GM12873 (cell line): ENCODE measurements at regions not wholly inside any gene's neighbourhood (a gene's known extent, or its start where the extent isn't known, plus 50 kb on each side); places are given as distances from the start of the nearest gene placed in this dataset.

Experiments used
- CTCF ChIP-seq: IDR thresholded peaks from 2 replicates; pipeline ENCODE4 v1.5.1; 2012; ENCODE audit warnings: low read depth, mild to moderate bottlenecking, moderate library complexity, low read length, control low read depth; ENCODE audit not compliant: insufficient read depth; ENCODE audit errors: missing control alignments

DNA sequence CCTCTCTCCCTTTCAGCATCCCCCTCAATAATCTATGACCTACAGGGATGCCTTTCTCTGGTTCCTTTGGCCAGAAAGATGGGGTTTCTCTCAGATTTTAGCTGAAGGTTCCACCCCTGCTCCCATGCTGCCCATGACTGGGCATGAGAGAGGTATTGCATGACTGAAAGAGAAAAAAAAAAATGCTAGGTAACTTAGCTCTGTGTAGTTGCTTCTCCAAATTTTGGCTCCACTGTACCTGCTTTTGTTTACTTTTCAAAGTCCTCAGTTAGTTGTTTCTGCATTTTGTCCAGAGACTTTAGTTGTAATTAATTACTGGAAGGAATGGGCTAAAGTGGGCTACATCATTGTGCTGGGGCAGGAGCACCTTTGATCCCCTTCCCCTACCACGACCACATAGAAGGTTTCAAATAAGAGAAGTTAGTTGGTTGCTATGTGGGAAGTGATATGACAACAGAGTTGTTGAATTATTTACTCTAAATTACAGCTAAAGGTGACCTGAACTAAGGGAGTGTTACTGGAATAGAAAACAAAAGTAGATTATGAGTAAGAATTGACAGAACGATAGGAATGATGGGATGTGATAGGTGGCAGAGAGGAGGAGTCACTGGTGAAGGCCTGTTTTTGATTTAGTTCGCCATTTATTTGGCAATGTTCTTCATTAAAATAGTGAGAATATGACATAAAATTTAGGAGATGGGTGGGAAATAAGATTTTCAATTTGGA lies 605.4 kb upstream of the NR2F2 start:
- TF ChIP-seq CTCF: no peak

DNA sequence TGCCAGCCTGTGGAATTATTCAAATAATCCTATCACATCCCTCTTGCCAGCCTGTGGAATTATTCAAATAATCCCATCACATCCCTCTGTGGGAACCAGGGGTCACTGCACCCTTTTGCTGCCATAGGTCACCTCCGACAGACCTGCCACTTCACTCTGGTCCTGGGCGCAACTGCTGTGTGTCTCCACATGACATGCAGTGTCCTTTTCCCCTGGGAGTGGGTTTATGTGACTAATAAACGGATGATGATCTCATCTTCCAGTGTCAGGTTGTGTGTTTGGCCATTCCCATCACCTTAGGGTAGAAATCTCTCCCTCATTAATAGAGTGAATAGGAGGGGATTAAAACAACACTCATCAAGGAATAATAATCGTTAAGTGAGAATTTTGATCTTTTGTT lies 603.6 kb upstream of the NR2F2 start:
- no peak for TF ChIP-seq CTCF

DNA sequence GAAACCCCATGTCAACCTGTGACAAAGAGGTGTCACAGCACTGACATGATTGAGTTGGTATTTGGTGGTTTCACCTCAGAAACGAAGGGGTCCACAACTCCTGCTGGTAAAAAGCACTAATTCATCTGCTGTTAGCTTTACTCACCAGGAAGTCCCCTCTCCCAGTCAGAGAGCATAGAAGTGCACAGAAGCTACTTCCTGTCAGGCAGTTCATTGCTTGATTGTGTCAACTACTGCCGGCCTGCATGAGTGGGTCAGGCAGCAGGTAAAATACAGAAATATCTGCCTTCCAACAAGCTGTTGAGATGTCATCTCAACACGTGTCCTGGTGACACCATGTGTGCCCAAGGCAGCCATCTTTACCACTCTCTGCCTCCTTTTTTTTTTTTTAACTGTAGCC lies 596.6 kb upstream of the NR2F2 start:
- no peak for TF ChIP-seq CTCF

- TF ChIP-seq CTCF: no peak
These were observed 595.8 kb upstream of the NR2F2 start for GRCh38 chr15:95734422-95735316.

DNA sequence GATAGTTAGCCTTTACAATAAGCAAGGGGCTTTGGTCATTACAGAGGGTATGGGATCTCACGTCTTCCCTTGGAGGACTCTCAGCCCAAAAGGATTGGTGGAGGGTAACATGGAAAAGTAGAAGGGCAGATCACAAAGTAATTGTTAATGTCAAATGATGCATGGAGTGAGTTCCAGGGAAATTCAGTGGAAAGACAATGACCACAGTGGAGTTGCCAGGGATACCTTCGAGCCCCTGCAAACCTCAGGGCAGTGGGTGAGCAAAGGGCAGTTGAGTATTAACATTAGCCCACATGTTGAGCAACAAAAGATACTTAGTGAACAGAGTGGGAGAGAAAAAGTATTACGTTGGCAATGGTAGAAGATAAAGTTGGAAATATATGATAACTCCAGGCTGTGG lies 593.4 kb upstream of the NR2F2 start:
- TF ChIP-seq CTCF: no peak

DNA sequence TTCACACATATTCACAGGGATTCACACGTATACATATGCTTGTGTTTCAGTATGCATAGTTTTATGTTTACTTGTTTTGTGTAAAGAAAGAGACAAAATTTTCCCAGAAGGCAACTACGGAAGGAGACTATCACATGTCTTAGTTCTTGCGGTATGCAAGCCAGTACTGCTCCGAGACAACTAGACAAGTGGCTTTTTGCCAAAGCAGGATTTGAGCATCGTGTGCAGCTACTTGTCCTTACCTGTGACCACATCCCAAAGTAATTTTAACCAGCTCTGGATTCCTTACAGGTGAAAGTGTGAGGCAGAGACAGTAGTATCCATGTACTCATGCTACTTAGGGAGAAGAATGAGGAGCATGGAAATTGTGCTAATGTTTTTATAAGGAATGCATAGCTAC lies 591.4 kb upstream of the NR2F2 start:
- TF ChIP-seq CTCF: no peak

- TF ChIP-seq CTCF: no peak
These were observed 588.7 kb upstream of the NR2F2 start for GRCh38 chr15:95741830-95742229.
